Ascending aorta (tissue), 2 donors: ENCODE measurements at regions not wholly inside any gene's neighbourhood (a gene's known extent, or its start where the extent isn't known, plus 50 kb on each side); places are given as distances from the start of the nearest gene placed in this dataset.

ENCODE experiments used
- DNase-seq, 2 donors: peaks; one replicate each; pipeline ENCODE4 v3.0.0-alpha.2; 2019; ENCODE audit warnings: low spot score in 2 of 2
- H3K27ac ChIP-seq, 2 donors: fragments of 200-600 bp; sonication (generic); one replicate each; pipeline ENCODE4 v1.5.1; 2016 to 2017; ENCODE audit warnings: mild to moderate bottlenecking in 1 of 2
- H3K27me3 ChIP-seq: fragments of 200-600 bp; sonication (generic); one replicate; pipeline ENCODE4 v1.5.1; 2017
- H3K36me3 ChIP-seq, 2 donors: fragments of 200-600 bp; sonication (generic); one replicate each; pipeline ENCODE4 v1.5.1; 2016
- H3K4me1 ChIP-seq, 2 donors: fragments of 200-600 bp; sonication (generic); one replicate each; pipeline ENCODE4 v1.5.1; 2016 to 2017; ENCODE audit warnings: mild to moderate bottlenecking in 1 of 2
- H3K4me3 ChIP-seq, 2 donors: fragments of 200-600 bp; sonication (generic); one replicate each; pipeline ENCODE4 v1.5.1; 2016 to 2017; ENCODE audit warnings: mild to moderate bottlenecking in 1 of 2
- H3K9me3 ChIP-seq, 2 donors: fragments of 200-600 bp; sonication (generic); one replicate each; pipeline ENCODE4 v1.5.1; 2016
- intact Hi-C: fragments of 100-400 bp; cut with DNase I; formaldehyde crosslinking; loops from one replicate; pipeline ENCODE4 v1.15.1; 2023
- TF ChIP-seq, protein P1 (sequence below), 3 experiments: fragments of 200-600 bp in 2 of 3; fragments of 450-650 bp in 1 of 3; sonication (generic) in 2 of 3; IDR thresholded peaks; one replicate each; pipeline ENCODE4 v1.5.1; 2016 to 2019; ENCODE audit warnings: antibody characterized with exemption in 3 of 3, mild to moderate bottlenecking in 1 of 3, moderate library complexity in 1 of 3

DNA sequence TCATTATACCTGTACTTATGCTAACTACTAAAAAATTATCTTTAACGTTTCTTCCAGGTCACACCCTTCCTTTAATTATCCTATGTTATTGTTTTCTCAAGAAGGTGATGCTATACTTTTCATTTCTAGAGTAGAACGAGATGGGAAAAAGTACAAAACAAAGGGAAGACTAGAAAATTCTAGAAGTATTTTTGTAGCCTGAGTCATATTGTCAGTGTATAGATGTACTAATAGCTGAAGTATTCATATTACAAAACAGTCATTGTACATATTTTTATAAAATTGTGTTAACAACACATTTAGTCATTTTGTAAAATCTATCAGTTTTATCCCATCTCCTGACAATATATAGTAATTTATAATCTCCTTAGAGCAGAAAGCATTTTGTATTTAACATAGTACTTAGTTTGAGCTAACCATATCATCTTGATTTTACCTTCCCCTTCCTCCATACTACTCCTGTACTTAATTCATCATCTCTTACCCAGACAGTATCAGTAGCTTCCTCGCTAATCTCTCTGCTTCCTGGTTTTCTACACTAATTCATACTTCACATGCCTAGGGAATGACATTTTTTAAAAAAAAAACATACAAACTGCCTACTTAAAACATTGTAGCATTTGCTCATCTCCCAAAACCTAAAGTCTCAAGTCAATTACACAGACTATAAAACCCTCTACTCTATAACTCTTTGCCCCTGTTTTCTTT lies 920.9 kb downstream of the RPS29 start:
- H3K4me1 ChIP-seq, result no peaks in the 10 kb centered on the region
- no peaks in the 10 kb centered on the region for H3K36me3 ChIP-seq
- H3K27me3 ChIP-seq, result no peaks in the 10 kb centered on the region
- no peak overlapping the region for H3K27ac ChIP-seq
- DNase-seq, result no peak
- peaks cover 0 to 4% of the 10 kb centered on the region in 2 donors for H3K9me3 ChIP-seq
- no peak overlapping the region for H3K4me3 ChIP-seq
- intact Hi-C loops, result no loop called here
- TF ChIP-seq, protein P1, sequence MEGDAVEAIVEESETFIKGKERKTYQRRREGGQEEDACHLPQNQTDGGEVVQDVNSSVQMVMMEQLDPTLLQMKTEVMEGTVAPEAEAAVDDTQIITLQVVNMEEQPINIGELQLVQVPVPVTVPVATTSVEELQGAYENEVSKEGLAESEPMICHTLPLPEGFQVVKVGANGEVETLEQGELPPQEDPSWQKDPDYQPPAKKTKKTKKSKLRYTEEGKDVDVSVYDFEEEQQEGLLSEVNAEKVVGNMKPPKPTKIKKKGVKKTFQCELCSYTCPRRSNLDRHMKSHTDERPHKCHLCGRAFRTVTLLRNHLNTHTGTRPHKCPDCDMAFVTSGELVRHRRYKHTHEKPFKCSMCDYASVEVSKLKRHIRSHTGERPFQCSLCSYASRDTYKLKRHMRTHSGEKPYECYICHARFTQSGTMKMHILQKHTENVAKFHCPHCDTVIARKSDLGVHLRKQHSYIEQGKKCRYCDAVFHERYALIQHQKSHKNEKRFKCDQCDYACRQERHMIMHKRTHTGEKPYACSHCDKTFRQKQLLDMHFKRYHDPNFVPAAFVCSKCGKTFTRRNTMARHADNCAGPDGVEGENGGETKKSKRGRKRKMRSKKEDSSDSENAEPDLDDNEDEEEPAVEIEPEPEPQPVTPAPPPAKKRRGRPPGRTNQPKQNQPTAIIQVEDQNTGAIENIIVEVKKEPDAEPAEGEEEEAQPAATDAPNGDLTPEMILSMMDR (IDR thresholded peaks at IDR 0.05), result no peak

DNA sequence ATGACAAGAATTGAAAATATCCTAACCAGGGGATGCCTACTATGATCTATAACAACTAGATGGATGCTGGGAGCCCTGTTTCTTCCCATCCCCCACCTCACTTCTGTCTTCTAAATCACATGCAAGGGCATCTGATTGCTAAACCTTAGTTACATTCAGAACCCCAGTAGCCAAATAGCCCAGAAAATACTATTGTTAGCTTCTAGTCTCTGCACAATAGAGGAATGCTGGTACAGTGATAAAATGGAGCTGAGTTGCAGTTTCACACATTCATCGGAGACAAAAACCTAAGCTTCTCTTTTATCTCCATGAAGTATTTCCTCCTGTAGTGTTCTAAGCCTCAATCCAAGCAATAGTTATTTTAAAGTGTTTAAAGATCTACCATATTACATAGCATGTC lies 942.9 kb downstream of the RPS29 start:
- Histone ChIP-seq H3K4me3 (no peak overlapping the region), H3K27ac (no peak overlapping the region), H3K36me3 (no peaks in the 10 kb centered on the region), H3K9me3 (no peaks in the 10 kb centered on the region), H3K4me1 (no peaks in the 10 kb centered on the region), H3K27me3 (no peaks in the 10 kb centered on the region)
- intact Hi-C loops, result no loop called here
- TF ChIP-seq, protein P1 (IDR thresholded peaks at IDR 0.05), result no peak
- no peak for DNase-seq

DNA sequence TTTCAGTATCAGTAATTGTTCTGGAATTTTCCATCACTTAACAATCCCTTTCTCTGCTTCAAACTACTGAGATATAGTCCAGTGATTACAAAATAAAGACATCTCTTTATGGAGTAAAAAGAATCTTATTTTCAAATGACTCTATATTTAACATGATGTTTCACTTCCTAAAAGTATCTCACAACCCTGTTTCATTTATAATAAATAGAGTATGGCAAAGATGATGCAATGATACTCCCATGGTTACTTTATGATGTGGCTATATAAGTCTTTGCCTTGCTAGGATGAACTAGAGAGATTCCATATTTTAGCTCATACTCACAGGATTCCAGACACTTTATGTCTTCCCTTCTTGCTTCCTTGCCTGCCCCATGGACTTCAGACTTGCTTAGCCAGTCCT lies 953.5 kb upstream of the MDGA2 start:
- no peak overlapping the region for H3K4me3 ChIP-seq
- H3K9me3 ChIP-seq, result no peaks in the 10 kb centered on the region
- intact Hi-C loops, result no loop called here
- no peaks in the 10 kb centered on the region for H3K36me3 ChIP-seq
- H3K27me3 ChIP-seq, result no peaks in the 10 kb centered on the region
- H3K27ac ChIP-seq, result no peak overlapping the region
- DNase-seq, result no peak
- no peaks in the 10 kb centered on the region for H3K4me1 ChIP-seq
- TF ChIP-seq, protein P1 (IDR thresholded peaks at IDR 0.05), result no peak

DNA sequence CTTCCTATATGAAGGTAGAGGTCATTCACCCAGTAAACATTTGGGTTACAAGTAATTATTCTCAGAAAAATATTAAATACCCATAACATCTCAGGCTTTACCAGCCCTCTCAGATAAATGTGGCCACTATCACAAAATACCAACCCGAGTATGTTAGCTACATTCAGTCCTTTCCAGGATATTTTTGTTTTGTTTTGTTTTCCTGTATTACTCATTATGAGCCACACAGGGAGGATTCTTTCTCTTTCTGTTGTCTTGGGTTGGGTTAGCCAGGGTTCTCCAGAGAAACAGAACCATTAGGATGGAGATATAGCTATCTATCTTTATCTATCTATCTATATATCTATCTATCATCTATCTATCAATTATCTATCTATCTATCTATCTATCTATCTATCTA lies 947.6 kb upstream of the MDGA2 start:
- Histone ChIP-seq H3K36me3 (no peaks in the 10 kb centered on the region), H3K4me3 (no peak overlapping the region), H3K4me1 (no peaks in the 10 kb centered on the region), H3K27me3 (no peaks in the 10 kb centered on the region), H3K27ac (no peak overlapping the region), H3K9me3 (no peaks in the 10 kb centered on the region)
- TF ChIP-seq, protein P1 (IDR thresholded peaks at IDR 0.05), result no peak
- DNase-seq, result no peak
- intact Hi-C loops, result no loop called here

DNA sequence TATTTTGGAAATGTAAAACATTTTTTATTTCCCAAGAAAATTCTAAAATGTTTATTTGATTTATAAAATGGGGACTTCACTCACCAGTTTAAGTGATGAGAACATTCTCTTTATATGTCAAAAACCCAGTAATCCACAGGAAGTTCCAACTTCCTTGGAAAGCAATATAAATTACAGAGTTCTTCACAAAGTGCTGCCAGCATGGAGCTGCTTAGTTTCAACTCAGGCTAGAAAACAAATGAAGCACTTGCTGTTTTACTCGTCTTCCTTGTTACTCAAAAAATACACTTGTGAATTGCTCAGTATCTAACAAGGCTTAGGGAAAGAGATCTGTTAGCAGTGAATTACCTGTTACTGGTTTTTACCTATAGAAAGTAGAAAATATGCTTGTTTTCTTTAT lies 942.7 kb upstream of the MDGA2 start:
- Histone ChIP-seq H3K9me3 (no peaks in the 10 kb centered on the region), H3K36me3 (no peaks in the 10 kb centered on the region), H3K27me3 (no peaks in the 10 kb centered on the region), H3K4me3 (no peak overlapping the region), H3K4me1 (no peaks in the 10 kb centered on the region), H3K27ac (no peak overlapping the region)
- DNase-seq, result no peak
- intact Hi-C loops, result no loop called here
- TF ChIP-seq, protein P1 (IDR thresholded peaks at IDR 0.05), result no peak

DNA sequence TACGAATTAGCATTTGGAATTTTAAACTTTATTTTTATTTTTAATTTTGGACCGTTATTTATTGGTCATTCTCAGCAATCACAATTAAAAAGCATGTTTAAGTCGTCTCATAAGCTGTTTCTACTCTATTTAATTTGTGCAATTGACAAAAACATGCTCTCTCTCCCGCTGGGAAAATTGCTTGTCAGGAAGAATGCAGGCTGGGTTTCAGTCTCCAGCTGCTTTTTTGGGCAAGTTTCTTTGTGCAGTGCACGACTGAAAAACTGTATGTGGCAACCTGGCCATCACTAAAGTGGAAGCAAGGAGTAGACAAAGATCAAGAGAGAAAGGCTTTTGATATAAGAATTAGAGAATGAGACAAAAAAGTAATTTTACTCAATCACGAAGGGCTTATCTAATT lies 941.5 kb upstream of the MDGA2 start:
- TF ChIP-seq, protein P1 (IDR thresholded peaks at IDR 0.05), result no peak
- H3K27ac ChIP-seq, result no peak overlapping the region
- intact Hi-C loops, result no loop called here

More for the DNA sequence above, 941.5 kb upstream of the MDGA2 start:
- no peaks in the 10 kb centered on the region for H3K9me3 ChIP-seq
- DNase-seq, result no peak
- no peak overlapping the region for H3K4me3 ChIP-seq
- H3K36me3 ChIP-seq, result no peaks in the 10 kb centered on the region
- no peaks in the 10 kb centered on the region for H3K4me1 ChIP-seq
- H3K27me3 ChIP-seq, result no peaks in the 10 kb centered on the region
